ENCODE measurements at regions not wholly inside any gene's neighbourhood (a gene's known extent, or its start where the extent isn't known, plus 50 kb on each side); places are given as distances from the start of the nearest gene placed in this dataset.

DNA sequence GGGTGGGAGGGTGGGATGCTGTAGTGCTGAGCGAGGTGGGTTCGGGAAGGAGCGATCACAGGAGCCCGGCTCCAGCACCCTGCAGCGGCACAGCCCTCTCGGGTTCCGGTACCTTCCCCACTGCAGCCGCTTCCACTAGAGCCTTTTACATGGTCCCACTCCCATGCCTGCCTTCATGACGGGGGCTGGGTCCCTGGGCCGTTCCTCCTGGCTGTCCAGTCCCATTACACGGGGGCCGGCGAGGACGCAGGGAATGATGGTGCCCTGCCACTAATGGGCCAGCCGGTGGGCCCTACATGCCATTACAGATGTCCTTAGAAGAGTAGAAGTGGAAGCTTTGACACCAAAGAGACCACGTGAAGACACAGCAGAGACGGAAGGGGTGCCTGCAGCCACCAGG is 104.6 kb upstream of the PPP1R26 start:
- TF ChIP-seq, protein P1, sequence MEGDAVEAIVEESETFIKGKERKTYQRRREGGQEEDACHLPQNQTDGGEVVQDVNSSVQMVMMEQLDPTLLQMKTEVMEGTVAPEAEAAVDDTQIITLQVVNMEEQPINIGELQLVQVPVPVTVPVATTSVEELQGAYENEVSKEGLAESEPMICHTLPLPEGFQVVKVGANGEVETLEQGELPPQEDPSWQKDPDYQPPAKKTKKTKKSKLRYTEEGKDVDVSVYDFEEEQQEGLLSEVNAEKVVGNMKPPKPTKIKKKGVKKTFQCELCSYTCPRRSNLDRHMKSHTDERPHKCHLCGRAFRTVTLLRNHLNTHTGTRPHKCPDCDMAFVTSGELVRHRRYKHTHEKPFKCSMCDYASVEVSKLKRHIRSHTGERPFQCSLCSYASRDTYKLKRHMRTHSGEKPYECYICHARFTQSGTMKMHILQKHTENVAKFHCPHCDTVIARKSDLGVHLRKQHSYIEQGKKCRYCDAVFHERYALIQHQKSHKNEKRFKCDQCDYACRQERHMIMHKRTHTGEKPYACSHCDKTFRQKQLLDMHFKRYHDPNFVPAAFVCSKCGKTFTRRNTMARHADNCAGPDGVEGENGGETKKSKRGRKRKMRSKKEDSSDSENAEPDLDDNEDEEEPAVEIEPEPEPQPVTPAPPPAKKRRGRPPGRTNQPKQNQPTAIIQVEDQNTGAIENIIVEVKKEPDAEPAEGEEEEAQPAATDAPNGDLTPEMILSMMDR (IDR thresholded peaks at IDR 0.05; ENCODE audit: low read depth, low read length): no peak
- TF ChIP-seq POLR2A (IDR thresholded peaks at IDR 0.05; ENCODE audit: extremely low read depth, insufficient read length): no peak

All from NB4 (cell line).